ENCODE measurements at regions not wholly inside any gene's neighbourhood (a gene's known extent, or its start where the extent isn't known, plus 50 kb on each side); places are given as distances from the start of the nearest gene placed in this dataset.

DNA sequence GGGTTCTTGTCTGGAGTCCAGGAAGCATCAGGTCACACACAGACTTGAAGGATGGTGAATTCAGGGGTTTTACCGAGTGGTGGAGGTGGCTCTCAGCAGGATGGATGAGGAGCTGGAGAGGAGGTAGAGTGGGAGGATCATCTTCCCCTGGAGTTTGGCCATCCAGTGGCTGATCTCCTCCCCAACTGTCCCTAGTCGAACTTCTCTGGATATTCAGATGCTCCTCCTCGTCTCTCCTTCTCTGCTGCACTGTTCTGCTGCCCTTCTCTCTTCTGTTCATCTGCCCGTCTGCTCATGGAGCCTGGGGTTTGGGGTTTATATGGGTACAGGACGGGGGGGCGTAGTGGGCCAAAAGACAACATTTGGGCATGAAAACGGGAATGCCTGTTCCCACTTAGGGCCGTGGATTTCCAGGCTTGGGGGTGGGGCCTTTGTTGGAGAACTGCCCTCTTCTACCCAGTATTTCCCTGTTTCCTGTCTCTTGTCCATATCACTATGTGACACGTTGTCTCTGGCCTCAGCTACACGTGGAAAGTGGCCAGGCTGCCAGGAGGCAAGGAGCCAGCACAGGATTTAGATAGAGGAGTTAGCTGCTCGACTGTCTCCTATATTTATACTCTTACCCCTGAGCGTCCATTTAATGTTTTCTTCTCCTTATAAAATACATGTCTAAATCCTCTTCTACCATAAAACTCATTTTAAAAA is 76.7 kb downstream of the SIPA1L2 start:
- H3K27ac Mint-ChIP-seq, result no peak overlapping the region
- H3K4me3 Mint-ChIP-seq, result no peak overlapping the region
- H3K36me3 Mint-ChIP-seq (ENCODE audit: low read depth), result no peaks in the 10 kb centered on the region
- peaks cover 3% of the 10 kb centered on the region for H3K27me3 Mint-ChIP-seq (ENCODE audit: low read depth)
- H3K9me3 Mint-ChIP-seq, result no peaks in the 10 kb centered on the region
- no peak for DNase-seq
- CTCF ChIA-PET, result no interaction called here
- intact Hi-C loops (cut with micrococcal nuclease), result no loop called here
- H3K4me1 Mint-ChIP-seq (ENCODE audit: low read depth), result peaks cover 5% of the 10 kb centered on the region

DNA sequence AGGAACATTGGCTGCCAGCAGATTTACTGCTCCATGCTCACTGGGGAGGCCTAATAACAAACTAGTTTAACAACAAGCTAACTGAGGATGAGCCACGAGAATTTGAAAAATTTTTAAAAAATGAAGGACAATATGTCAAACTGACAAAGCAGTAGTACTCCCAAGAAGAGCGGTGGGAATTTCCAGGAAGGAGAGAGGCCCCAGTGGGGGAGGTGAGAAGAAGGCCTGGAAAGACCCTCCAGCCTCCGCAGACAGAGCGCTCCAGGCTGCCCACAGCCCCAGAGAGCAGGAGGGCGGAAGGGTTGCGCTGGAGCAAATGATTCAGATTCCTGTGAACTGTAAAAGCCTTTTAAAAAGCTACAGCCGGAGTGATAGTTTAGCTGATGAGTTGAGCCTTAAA is 78.5 kb downstream of the SIPA1L2 start:
- Mint-ChIP-seq H3K4me1 (ENCODE audit: low read depth) (no peaks in the 10 kb centered on the region), H3K27ac (no peak overlapping the region), H3K9me3 (no peaks in the 10 kb centered on the region), H3K27me3 (ENCODE audit: low read depth) (peaks cover 3% of the 10 kb centered on the region), H3K36me3 (ENCODE audit: low read depth) (no peaks in the 10 kb centered on the region), H3K4me3 (no peak overlapping the region)
- CTCF ChIA-PET, result interaction anchor here (0.5 kb wide), 1 partner anchor 84 kb away, joined by 4 read pairs; no protein-coding TSS in a partner anchor
- intact Hi-C loops (cut with micrococcal nuclease), result no loop called here
- no peak for DNase-seq

DNA sequence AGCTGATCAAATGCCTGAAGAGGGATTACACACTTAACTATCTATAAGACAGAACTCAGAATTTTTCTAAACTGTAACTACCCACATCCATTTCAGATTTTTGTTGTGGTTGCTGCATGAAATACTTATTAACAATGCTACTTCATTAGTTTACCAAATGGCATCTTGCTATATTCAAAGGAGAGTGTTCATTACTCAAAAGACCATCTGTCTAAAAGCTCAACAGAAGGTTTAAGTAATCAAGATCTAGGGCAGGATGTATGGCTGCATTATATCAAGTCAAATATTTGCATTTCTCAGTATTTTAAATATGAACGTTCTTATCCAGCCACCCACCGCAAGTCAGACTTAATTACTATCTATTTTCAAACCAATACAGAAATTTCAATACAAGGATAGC is 79.9 kb downstream of the SIPA1L2 start:
- Mint-ChIP-seq H3K36me3 (ENCODE audit: low read depth) (no peaks in the 10 kb centered on the region), H3K9me3 (no peaks in the 10 kb centered on the region), H3K27me3 (ENCODE audit: low read depth) (peaks cover 3% of the 10 kb centered on the region), H3K27ac (no peak overlapping the region), H3K4me3 (no peak overlapping the region), H3K4me1 (ENCODE audit: low read depth) (no peaks in the 10 kb centered on the region)
- intact Hi-C loops (cut with micrococcal nuclease), result no loop called here
- CTCF ChIA-PET, result interaction anchor here (0.6 kb wide), 1 partner anchor 77 kb away, joined by 3 read pairs; no protein-coding TSS in a partner anchor
- DNase-seq, result no peak

DNA sequence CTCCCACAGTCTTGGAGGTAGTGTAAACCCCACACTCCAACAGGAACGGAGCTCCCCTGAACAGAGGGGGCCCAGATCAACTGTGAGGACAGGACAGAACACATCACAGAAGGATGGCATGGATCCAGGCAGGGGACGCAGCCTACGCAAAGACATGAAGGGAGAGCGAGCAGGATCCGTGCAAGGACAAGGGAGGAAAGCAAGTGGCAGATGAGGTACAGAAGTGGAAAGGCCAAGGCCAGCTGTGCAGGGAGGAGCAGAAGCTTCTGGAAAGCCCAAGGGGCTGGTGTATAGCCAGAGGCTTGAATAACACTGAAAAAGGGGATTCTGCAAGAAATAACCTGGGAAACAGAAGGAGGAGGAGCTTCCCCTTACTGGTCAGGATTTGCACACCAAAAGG is 81.2 kb downstream of the SIPA1L2 start:
- Mint-ChIP-seq H3K9me3 (no peaks in the 10 kb centered on the region), H3K27me3 (ENCODE audit: low read depth) (peaks cover 3% of the 10 kb centered on the region), H3K27ac (no peak overlapping the region), H3K36me3 (ENCODE audit: low read depth) (no peaks in the 10 kb centered on the region), H3K4me3 (no peak overlapping the region), H3K4me1 (ENCODE audit: low read depth) (no peaks in the 10 kb centered on the region)
- no peak for DNase-seq
- CTCF ChIA-PET, result interaction anchor here (0.7 kb wide), 1 partner anchor 19 kb away, joined by 3 read pairs; no protein-coding TSS in a partner anchor
- intact Hi-C loops (cut with micrococcal nuclease), result no loop called here

DNA sequence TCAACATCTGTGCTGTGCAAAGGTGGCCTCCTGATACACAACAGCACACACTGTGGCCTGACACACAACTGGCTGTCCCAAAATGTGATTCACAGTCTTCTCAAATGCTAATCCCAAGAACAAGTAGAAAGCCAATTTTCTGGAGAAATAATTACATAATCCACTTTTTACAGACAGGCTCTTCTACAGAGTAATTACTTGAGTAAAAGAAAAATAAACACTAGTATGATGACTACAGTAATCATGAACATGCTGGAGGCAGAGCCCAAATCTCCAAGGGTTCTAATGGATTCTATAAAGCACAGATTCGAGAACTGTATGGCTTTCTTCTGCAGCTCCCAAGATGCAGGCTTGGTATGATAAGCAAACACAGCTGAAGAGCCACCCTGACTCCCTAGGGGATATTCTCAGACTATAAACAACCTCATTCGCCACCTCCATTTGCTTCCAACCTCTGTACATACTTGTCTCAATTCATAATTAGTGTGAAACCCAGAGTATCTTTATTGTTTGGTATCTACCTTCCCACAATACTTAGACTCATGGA is 81.9 kb downstream of the SIPA1L2 start:
- no peaks in the 10 kb centered on the region for H3K9me3 Mint-ChIP-seq
- intact Hi-C loops (cut with micrococcal nuclease), result no loop called here
- H3K27ac Mint-ChIP-seq, result no peak overlapping the region
- peaks cover 3% of the 10 kb centered on the region for H3K27me3 Mint-ChIP-seq (ENCODE audit: low read depth)
- no peak for DNase-seq
- CTCF ChIA-PET, result no interaction called here
- no peak overlapping the region for H3K4me3 Mint-ChIP-seq
- no peaks in the 10 kb centered on the region for H3K4me1 Mint-ChIP-seq (ENCODE audit: low read depth)
- H3K36me3 Mint-ChIP-seq (ENCODE audit: low read depth), result no peaks in the 10 kb centered on the region

DNA sequence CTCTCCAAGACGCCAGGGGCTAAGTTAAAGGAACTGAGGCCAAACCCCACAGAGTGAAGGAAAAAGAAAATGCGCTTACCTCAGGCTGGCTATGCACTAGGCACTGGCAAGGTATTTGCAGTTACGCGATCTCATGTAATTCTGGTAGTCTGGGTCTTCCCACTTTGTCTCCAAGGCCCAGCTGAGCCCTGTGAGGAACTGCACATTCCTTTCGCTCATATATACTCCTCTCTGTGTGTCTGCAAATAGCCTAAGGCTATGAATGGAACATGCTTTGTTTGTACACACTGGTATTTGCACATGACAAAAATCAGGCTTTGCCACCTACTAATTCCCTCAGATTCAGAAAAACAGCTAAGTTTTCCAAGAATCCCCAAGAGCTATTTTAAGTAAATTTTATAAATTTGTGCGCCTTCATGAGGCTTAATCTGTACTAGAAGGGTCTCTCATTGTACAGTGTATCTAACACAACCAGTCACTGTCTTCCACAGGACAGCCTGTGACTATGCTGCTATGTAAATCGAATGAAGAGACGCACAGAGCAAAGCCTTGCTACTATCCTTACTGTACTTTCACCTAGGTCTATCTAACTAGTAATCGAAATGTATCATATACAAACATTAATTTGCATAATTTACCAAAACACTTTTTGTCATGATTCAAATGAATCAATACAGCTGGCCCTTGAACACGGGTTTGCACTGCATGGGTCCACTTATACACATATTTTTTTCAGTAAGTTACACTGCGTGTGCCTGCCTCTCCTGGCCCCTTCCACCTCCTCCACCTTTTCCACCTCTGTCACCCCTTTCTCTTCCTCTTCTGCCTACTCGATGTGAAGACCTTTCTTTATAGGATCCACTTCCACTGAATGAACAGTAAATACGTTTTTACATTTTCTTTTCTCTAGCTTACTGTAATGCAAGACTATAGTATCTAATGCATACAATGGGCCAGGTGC is 87.0 kb downstream of the SIPA1L2 start:
- H3K9me3 Mint-ChIP-seq, result no peaks in the 10 kb centered on the region
- H3K27me3 Mint-ChIP-seq (ENCODE audit: low read depth), result no peaks in the 10 kb centered on the region
- H3K27ac Mint-ChIP-seq, result no peak overlapping the region
- intact Hi-C loops (cut with micrococcal nuclease), result no loop called here
- CTCF ChIA-PET, result interaction anchor here (0.8 kb wide), 1 partner anchor 355 kb away, joined by 4 read pairs; no protein-coding TSS in a partner anchor
- H3K4me1 Mint-ChIP-seq (ENCODE audit: low read depth), result peaks cover 8% of the 10 kb centered on the region
- no peak for DNase-seq
- H3K36me3 Mint-ChIP-seq (ENCODE audit: low read depth), result no peaks in the 10 kb centered on the region
- no peak overlapping the region for H3K4me3 Mint-ChIP-seq

DNA sequence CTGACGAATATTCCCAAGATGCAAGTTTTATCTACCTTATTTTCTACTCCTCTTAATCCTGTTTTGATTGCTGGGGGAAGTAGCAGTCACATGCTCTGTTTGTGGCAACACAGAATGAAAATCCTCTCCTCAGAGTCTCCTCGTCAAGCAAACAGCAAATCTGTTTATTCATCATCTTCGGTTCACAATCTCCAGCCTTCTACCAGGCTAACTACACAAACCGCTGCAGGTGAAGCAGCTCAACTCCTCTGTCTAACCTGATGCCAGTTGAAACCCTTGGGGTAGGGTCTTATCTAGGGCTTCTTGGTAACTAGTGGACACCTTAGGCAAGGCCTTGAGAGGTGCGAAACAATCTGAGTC is 91.0 kb downstream of the SIPA1L2 start:
- intact Hi-C loops (cut with micrococcal nuclease), result no loop called here
- Mint-ChIP-seq H3K4me1 (ENCODE audit: low read depth) (peaks cover 8% of the 10 kb centered on the region), H3K27ac (no peak overlapping the region), H3K36me3 (ENCODE audit: low read depth) (no peaks in the 10 kb centered on the region), H3K4me3 (no peak overlapping the region), H3K9me3 (no peaks in the 10 kb centered on the region), H3K27me3 (ENCODE audit: low read depth) (no peaks in the 10 kb centered on the region)
- DNase-seq, result no peak
- CTCF ChIA-PET, result no interaction called here

DNA sequence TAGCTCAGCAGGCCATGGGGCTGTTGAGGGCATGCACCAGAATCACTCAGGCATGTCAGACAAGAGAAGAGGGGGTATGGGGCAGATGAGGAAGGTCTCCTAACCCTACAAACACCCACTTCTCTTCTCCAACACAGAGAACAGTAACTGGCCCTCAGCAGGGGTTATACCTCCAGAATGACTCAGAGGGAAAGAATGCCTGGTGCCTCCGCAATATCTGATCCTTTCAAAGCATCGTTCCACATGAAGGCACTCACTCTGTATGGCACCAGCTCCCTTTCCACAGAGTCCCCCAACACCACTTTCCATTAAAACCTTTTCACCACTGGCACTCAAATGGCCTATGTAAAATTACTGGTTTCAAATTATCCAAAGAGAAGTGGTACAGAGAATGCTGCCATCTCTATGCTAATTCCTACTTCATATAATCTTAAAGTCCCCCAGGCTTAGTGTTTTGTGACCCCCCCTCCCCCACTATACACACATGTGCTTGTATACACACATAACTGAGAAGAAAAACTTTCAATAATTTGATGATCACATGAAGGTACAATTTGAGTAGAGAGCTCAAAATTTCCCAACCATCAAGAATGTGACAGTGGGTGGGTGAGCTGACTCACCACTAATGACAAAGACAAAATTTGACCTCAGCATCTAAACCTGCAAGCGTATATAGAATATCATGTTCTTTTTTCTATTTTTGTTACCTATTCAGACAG is 91.5 kb downstream of the SIPA1L2 start:
- Mint-ChIP-seq H3K9me3 (no peaks in the 10 kb centered on the region), H3K27me3 (ENCODE audit: low read depth) (no peaks in the 10 kb centered on the region), H3K4me1 (ENCODE audit: low read depth) (peaks cover 8% of the 10 kb centered on the region), H3K4me3 (no peak overlapping the region), H3K27ac (no peak overlapping the region), H3K36me3 (ENCODE audit: low read depth) (no peaks in the 10 kb centered on the region)
- no peak for DNase-seq
- intact Hi-C loops (cut with micrococcal nuclease), result no loop called here
- CTCF ChIA-PET, result no interaction called here

DNA sequence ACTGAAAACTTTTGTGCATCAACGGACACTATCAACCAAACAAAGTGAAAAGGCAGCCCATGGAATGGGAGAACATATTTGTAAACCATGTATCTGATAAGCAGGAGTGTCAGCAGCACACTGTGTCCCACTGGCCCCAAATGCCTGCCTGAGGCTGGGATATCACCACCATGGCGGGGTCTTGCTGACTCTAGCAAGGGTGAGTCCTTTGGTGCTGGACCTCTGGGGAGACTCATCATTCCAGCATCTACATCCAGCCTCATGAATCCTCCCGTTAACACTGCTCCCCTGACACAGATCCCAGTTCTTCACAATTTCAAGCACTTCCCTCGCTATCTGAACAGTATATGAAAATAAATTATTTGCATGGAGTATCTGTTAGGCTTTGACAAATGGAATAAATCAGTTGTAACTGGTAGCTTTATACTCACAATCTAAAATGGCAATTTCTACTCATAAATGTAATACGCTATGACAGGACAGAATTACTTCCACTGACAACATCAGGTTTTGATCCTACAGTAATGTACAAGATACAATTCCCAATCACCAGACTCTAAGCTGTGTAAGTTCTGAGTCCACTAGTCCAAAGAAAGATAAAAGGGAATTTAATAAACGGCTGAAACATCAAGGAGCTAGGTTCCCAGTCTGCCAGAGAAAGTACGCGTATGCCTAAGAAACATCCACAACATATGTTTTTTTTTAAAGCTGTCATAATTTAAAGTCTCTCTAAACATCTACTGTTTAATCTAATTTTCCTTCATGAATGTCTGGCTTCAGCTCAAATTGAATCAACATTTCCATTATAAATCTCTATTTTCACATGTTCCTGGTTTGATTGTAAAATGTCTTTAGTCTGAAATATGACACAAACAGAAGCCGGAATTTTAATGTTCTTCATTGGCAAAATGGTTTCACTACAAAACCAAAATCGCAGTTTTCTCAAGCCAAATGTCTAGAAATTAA is 95.1 kb downstream of the SIPA1L2 start:
- CTCF ChIA-PET, result no interaction called here
- Mint-ChIP-seq H3K36me3 (ENCODE audit: low read depth) (no peaks in the 10 kb centered on the region), H3K9me3 (no peaks in the 10 kb centered on the region), H3K4me3 (no peak overlapping the region), H3K27me3 (ENCODE audit: low read depth) (no peaks in the 10 kb centered on the region), H3K27ac (no peak overlapping the region), H3K4me1 (ENCODE audit: low read depth) (peaks cover 8% of the 10 kb centered on the region)
- no peak for DNase-seq
- intact Hi-C loops (cut with micrococcal nuclease), result no loop called here

DNA sequence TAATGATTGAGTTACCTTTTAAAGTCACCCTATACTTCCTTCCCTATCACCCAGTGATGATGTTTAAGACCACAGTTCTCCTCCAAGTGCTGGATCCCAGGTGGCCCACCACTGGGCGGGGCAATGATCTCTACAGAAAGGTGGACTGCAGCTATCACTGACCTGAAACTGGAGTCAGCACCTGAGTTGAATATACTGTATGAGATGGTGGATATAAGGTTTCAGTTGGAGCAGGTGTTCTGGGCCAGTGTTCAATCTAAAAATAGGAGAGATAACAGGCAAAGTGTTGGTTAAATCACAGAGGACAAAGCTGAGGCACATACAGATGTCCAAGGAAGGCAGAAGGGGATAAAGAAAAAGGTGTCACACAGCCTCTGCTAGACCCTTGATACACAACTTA is 96.6 kb downstream of the SIPA1L2 start:
- Mint-ChIP-seq H3K4me1 (ENCODE audit: low read depth) (peaks cover 6% of the 10 kb centered on the region), H3K9me3 (no peaks in the 10 kb centered on the region), H3K27me3 (ENCODE audit: low read depth) (no peaks in the 10 kb centered on the region), H3K36me3 (ENCODE audit: low read depth) (no peaks in the 10 kb centered on the region), H3K4me3 (no peak overlapping the region), H3K27ac (no peak overlapping the region)
- no peak for DNase-seq
- CTCF ChIA-PET, result no interaction called here
- intact Hi-C loops (cut with micrococcal nuclease), result no loop called here

DNA sequence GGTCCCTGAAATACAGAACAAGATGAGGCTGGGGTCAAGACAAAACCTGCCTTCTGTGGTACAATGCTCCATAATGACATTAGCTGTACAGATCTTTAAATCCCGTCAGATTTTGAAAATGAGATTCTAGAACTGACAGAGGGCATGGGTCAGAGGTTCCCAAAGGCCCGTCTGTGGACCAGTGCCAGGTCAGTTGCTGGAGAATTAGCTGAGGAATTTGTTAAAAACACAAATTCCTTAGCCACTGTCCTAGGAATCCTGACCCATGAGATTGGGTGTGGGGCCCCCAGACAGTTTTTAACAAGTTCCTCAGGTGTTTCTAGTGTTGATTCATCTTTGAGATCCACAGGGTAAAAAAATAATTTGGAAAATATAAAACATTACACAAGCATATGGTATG is 97.0 kb downstream of the SIPA1L2 start:
- Mint-ChIP-seq H3K27me3 (ENCODE audit: low read depth) (no peaks in the 10 kb centered on the region), H3K36me3 (ENCODE audit: low read depth) (no peaks in the 10 kb centered on the region), H3K4me1 (ENCODE audit: low read depth) (peaks cover 5% of the 10 kb centered on the region), H3K27ac (no peak overlapping the region), H3K9me3 (no peaks in the 10 kb centered on the region), H3K4me3 (no peak overlapping the region)
- no peak for DNase-seq
- intact Hi-C loops (cut with micrococcal nuclease), result no loop called here
- CTCF ChIA-PET, result no interaction called here

All from activated naive CD4-positive, alpha-beta T cell treated with anti-CD3 and anti-CD28 coated beads for 36 hours (primary cell).